Neuronal stem cell (in vitro differentiated cells): ENCODE measurements at regions not wholly inside any gene's neighbourhood (a gene's known extent, or its start where the extent isn't known, plus 50 kb on each side); places are given as distances from the start of the nearest gene placed in this dataset.

Experiments used
- DNase-seq: peaks from one replicate; pipeline ENCODE4 v3.0.0-alpha.2; 2013; ENCODE audit warnings: low spot score
- H2AFZ ChIP-seq: one replicate; pipeline ENCODE4 v1.6.1; 2013; ENCODE audit warnings: mild to moderate bottlenecking, low read length, inconsistent platforms
- H2AK5ac ChIP-seq: 2 replicates; pipeline ENCODE4 v1.6.1; 2013; ENCODE audit warnings: low read depth, mild to moderate bottlenecking, inconsistent platforms, low read length, moderate library complexity, mixed read lengths
- H2BK120ac ChIP-seq: 2 replicates; pipeline ENCODE4 v1.6.1; 2013; ENCODE audit warnings: low read depth, mild to moderate bottlenecking, inconsistent platforms, low read length, moderate library complexity, mixed read lengths
- H2BK12ac ChIP-seq: one replicate; pipeline ENCODE4 v1.6.1; 2013; ENCODE audit warnings: low read length, inconsistent platforms
- H2BK15ac ChIP-seq: 2 replicates; pipeline ENCODE4 v1.6.1; 2013; ENCODE audit warnings: mild to moderate bottlenecking, low read length, inconsistent platforms, mixed read lengths
- H2BK5ac ChIP-seq: one replicate; pipeline ENCODE4 v1.6.1; 2013; ENCODE audit warnings: inconsistent platforms, mild to moderate bottlenecking, low read length, moderate library complexity
- H3K14ac ChIP-seq: one replicate; pipeline ENCODE4 v1.6.1; 2013; ENCODE audit warnings: low read length, inconsistent platforms
- H3K18ac ChIP-seq: 2 replicates; pipeline ENCODE4 v1.6.1; 2013; ENCODE audit warnings: low read length, inconsistent platforms
- H3K23ac ChIP-seq: 2 replicates; pipeline ENCODE4 v1.6.1; 2013; ENCODE audit warnings: low read depth, mild to moderate bottlenecking, mixed read lengths, low read length, inconsistent platforms; ENCODE audit not compliant: poor library complexity
- H3K27ac ChIP-seq: replicated peaks from 3 replicates; pipeline ENCODE4 v1.5.1; 2013; ENCODE audit warnings: low read length, inconsistent platforms
- H3K27me3 ChIP-seq, 3 experiments: 2 replicates each; pipeline ENCODE4 v1.6.1; 2013; ENCODE audit warnings: low read length in 3 of 3, mild to moderate bottlenecking in 2 of 3, inconsistent platforms in 1 of 3, low read depth in 1 of 3, mixed read lengths in 1 of 3, moderate library complexity in 1 of 3; ENCODE audit not compliant: control insufficient read depth in 3 of 3, insufficient read depth in 3 of 3
- H3K36me3 ChIP-seq, 2 donors: replicated peaks in 1 of 2; 2 replicates each; pipeline ENCODE4 v1.6.1; 2013; ENCODE audit warnings: low read length in 2 of 2; ENCODE audit not compliant: control insufficient read depth in 2 of 2, insufficient read depth in 2 of 2
- H3K4ac ChIP-seq: 2 replicates; pipeline ENCODE4 v1.6.1; 2013; ENCODE audit warnings: inconsistent platforms, mild to moderate bottlenecking, low read length, moderate library complexity
- H3K4me1 ChIP-seq, 2 donors: 1 replicate in 1 of 2; 2 replicates in 1 of 2; pipeline ENCODE4 v1.6.1; 2013; ENCODE audit warnings: low read length in 2 of 2, low read depth in 1 of 2; ENCODE audit not compliant: control insufficient read depth in 2 of 2, insufficient read depth in 1 of 2
- H3K4me2 ChIP-seq: one replicate; pipeline ENCODE4 v1.6.1; 2013; ENCODE audit warnings: mild to moderate bottlenecking, low read length, inconsistent platforms; ENCODE audit not compliant: insufficient read depth, poor library complexity, severe bottlenecking
- H3K4me3 ChIP-seq, 2 donors: 2 replicates each; pipeline ENCODE4 v1.5.1; 2013; ENCODE audit warnings: low read length in 2 of 2, mild to moderate bottlenecking in 2 of 2, inconsistent platforms in 1 of 2, moderate library complexity in 1 of 2
- H3K79me1 ChIP-seq: one replicate; pipeline ENCODE4 v1.6.1; 2013; ENCODE audit warnings: low read depth, mild to moderate bottlenecking, inconsistent platforms, low read length, moderate library complexity
- H3K9ac ChIP-seq: one replicate; pipeline ENCODE4 v1.6.1; 2013; ENCODE audit warnings: mild to moderate bottlenecking, low read depth, low read length, inconsistent platforms; ENCODE audit not compliant: poor library complexity
- H3K9me3 ChIP-seq, 2 donors: replicated peaks in 1 of 2; 2 replicates each; pipeline versions ENCODE3 to v1.6.1; 2013; ENCODE audit warnings: low read length in 2 of 2, mild to moderate bottlenecking in 2 of 2, inconsistent platforms in 1 of 2, low read depth in 1 of 2, mixed read lengths in 1 of 2, moderate library complexity in 1 of 2; ENCODE audit not compliant: control insufficient read depth in 2 of 2, insufficient read depth in 1 of 2
- H4K8ac ChIP-seq: one replicate; pipeline ENCODE4 v1.6.1; 2013; ENCODE audit warnings: low read depth, mild to moderate bottlenecking, inconsistent platforms, low read length, moderate library complexity
- H4K91ac ChIP-seq: one replicate; pipeline ENCODE4 v1.6.1; 2013; ENCODE audit warnings: low read length, low read depth, mild to moderate bottlenecking, inconsistent platforms; ENCODE audit not compliant: poor library complexity
- WGBS, 2 donors: extraction: QIAGEN DNeasy Blood & Tissue Kit; methylation state at CpG; one replicate each; pipeline ENCODE4 v1.1.7; 2013; ENCODE audit warnings: missing lambda C conversion rate in 2 of 2, mixed read lengths in 1 of 2; ENCODE audit not compliant: insufficient read length in 2 of 2, insufficient replicate concordance in 1 of 2; ENCODE audit errors: extremely low coverage in 2 of 2; 5-methylcytosine and 5-hydroxymethylcytosine counted together

DNA sequence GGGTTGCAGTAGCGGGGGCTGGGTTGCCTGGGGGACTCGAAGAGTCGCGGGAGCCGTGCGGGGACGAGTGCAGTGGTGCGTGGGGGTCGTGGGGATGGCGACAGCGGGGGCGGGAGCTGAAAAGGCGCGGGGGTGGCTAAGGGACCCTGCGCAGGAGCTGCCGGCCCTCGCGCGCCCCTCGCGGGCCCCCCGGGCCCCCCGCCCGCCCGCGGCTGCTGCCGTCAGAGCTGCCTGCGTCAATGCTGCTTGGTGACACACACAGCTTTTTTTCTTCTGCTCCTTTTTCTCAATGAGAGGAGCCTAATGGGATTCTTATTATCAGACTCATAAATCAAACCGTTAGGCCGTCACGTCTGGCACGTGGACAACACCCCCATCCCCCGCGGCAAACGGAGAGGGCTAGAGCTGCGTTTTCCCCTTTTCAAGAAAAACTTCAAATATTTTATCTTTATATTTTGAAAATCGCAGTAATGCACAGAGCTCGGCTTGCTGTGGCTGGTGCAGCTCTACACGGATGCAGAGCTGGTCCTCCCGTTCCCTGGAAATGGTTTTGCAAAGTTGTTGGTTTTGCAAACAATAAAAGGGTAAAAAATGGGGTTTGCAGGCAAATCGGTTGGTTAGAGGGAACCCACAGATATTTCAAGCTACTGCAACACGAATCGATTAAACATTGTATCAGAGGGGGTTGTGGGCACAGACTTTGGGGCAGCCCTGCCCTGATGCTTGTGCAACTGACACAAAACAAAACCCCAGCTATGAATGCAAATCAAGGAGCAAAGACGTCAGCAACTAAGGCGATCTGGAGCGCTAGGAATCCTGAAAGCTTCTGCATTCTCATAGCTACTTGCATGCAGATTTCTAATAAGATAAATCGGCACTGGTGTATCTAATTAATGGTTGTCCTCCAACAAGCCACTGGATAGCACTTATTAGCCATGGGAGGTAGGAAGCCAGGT, 161.4 kb downstream of the TBXT start:
- Histone ChIP-seq H3K18ac (peak overlapping the region; percentile 92), H3K9ac (peak overlapping the region; percentile 65), H2BK120ac (no peak overlapping the region), H4K91ac (no peak overlapping the region), H2AFZ (peak overlapping the region; percentile 96), H3K27me3 (peaks cover 6 to 53% (median 31%) of the 10 kb centered on the region in 3 experiments), H3K4me2 (peak overlapping the region; percentile 67), H2BK12ac (peak overlapping the region; percentile 43), H3K4ac (no peak overlapping the region), H3K23ac (no peak overlapping the region), H2BK5ac (peak overlapping the region; percentile 45), H2AK5ac (no peak overlapping the region), H3K36me3 (no peaks in the 10 kb centered on the region), H3K27ac (no peak overlapping the region), H3K4me1 (peaks cover 16 to 20% of the 10 kb centered on the region in 2 donors), H2BK15ac (peak overlapping the region; percentile 51), H4K8ac (no peak overlapping the region), H3K9me3 (no peaks in the 10 kb centered on the region), H3K14ac (no peak overlapping the region), H3K79me1 (no peaks in the 10 kb centered on the region), H3K4me3 (peak overlapping the region; percentile 44 to 49)
- DNase-seq = no peak
- WGBS, 2 donors = no CpG with 5 or more reads among the region's 47 CpGs

DNA sequence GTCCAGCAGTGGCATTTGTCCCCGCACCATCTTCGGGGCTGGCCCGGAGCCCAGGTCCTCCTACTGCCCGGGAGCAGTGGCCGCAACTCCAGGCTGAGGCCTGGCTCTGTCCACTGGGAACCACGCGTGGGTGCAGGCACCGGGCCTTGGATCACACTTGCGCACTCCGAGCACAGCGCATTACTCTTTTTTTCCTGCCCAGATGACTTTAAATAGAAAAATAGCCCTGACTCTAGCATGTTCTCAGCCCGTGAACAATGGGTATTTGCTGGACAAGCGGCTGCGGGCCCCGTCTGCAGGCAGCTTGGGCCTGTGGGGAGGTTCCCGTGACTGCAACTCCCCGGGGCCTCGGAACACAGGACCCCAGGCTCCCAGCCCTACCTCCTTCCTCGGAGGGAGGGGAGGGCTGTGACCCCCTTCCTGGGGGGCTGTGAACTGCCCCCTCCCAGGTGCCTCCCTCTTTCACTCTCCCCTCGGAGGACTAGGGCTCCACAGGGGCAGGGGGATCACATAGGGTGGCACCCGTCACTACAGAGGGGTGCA, 162.2 kb downstream of the TBXT start:
- no peak overlapping the region for H3K14ac ChIP-seq
- H3K9ac ChIP-seq = peak overlapping the region; percentile 65
- no peak overlapping the region for H3K27ac ChIP-seq
- H3K4ac ChIP-seq = no peak overlapping the region
- H4K8ac ChIP-seq = no peak overlapping the region
- H2AK5ac ChIP-seq = peak overlapping the region; percentile 36
- no peaks in the 10 kb centered on the region for H3K36me3 ChIP-seq
- H3K4me3 ChIP-seq = peak overlapping the region; percentile 44 to 49
- WGBS, 2 donors = no CpG with 5 or more reads among the region's 21 CpGs
- H3K23ac ChIP-seq = no peak overlapping the region
- peak overlapping the region; percentile 92 for H3K18ac ChIP-seq
- H3K4me2 ChIP-seq = peak overlapping the region; percentile 67
- no peak overlapping the region for H4K91ac ChIP-seq
- peak overlapping the region; percentile 96 for H2AFZ ChIP-seq
- peaks cover 16 to 20% of the 10 kb centered on the region in 2 donors for H3K4me1 ChIP-seq
- H2BK15ac ChIP-seq = peak overlapping the region; percentile 51
- H2BK12ac ChIP-seq = peak overlapping the region; percentile 43
- H2BK5ac ChIP-seq = peak overlapping the region; percentile 45
- DNase-seq = no peak
- no peak overlapping the region for H2BK120ac ChIP-seq
- no peaks in the 10 kb centered on the region for H3K79me1 ChIP-seq
- H3K27me3 ChIP-seq = peaks cover 6 to 50% (median 31%) of the 10 kb centered on the region in 3 experiments
- H3K9me3 ChIP-seq = no peaks in the 10 kb centered on the region

DNA sequence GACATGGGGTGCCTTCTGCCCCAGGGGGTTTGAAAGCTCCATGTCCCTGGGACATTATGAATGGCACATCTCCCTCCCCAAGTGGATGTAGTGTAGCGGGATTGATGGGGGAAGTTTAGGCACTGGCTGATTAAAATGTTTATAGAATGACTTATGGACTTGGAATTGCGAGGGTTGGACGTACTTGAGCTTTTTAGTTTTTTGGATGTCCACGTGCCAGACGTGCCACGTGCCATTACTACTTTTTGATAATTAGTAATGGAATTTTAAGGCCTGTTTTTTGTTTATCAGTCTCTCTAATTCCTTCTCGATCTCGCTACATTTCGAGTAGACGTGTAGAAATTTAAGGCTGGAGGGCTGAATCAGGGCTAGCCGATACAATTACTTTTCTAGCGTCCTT, 162.8 kb downstream of the TBXT start:
- Histone ChIP-seq H3K23ac (no peak overlapping the region), H3K36me3 (no peaks in the 10 kb centered on the region), H2AK5ac (no peak overlapping the region)

DNA sequence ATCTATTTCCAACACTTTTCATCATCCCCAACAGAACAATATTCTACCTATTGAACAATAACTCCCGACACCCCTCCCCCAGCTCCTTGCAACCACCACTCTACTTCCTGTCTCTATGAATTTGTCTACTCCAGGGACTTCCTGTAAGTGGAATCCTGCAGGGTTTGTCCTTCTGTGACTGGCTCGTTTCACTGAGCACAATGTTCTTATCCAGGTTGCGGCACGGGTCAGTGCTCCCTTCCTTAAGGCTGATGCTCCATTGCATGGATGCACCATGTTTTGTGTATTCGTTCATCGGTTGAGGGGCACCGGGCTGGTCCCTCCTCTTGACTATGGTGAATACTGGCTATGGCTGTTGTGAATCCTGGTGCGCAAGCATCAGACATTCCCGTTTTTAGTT, 163.2 kb downstream of the TBXT start:
- Histone ChIP-seq H3K4me3 (no peak overlapping the region), H3K36me3 (no peaks in the 10 kb centered on the region), H2BK120ac (no peak overlapping the region), H3K27ac (no peak overlapping the region), H4K91ac (no peak overlapping the region), H2AFZ (no peak overlapping the region), H2BK5ac (no peak overlapping the region), H3K9ac (no peak overlapping the region), H3K4me1 (peaks cover 16 to 20% of the 10 kb centered on the region in 2 donors), H3K18ac (no peak overlapping the region), H3K14ac (no peak overlapping the region), H3K79me1 (no peaks in the 10 kb centered on the region), H3K4me2 (no peak overlapping the region), H2BK15ac (no peak overlapping the region), H3K9me3 (no peaks in the 10 kb centered on the region), H3K27me3 (peaks cover 6 to 40% (median 26%) of the 10 kb centered on the region in 3 experiments), H3K4ac (no peak overlapping the region), H2AK5ac (no peak overlapping the region), H4K8ac (no peak overlapping the region), H3K23ac (no peak overlapping the region), H2BK12ac (no peak overlapping the region)
- WGBS, 2 donors = no CpG with 5 or more reads among the region's 9 CpGs
- DNase-seq = no peak

More for the DNA sequence above, 162.8 kb downstream of the TBXT start:
- Histone ChIP-seq H3K9ac (no peak overlapping the region), H3K14ac (no peak overlapping the region), H3K4ac (no peak overlapping the region), H3K4me3 (no peak overlapping the region), H2BK5ac (no peak overlapping the region), H4K91ac (no peak overlapping the region), H2BK15ac (no peak overlapping the region), H3K79me1 (no peaks in the 10 kb centered on the region), H3K27ac (no peak overlapping the region), H2AFZ (peak overlapping the region; percentile 96), H3K18ac (peak overlapping the region; percentile 92), H2BK120ac (no peak overlapping the region), H3K27me3 (peaks cover 6 to 44% (median 29%) of the 10 kb centered on the region in 3 experiments), H3K4me2 (no peak overlapping the region), H4K8ac (no peak overlapping the region), H2BK12ac (no peak overlapping the region), H3K9me3 (no peaks in the 10 kb centered on the region), H3K4me1 (peaks cover 16 to 20% of the 10 kb centered on the region in 2 donors)
- no peak for DNase-seq
- no CpG with 5 or more reads among the region's 12 CpGs for WGBS, 2 donors
